Panc1 (cell line): ENCODE measurements at regions not wholly inside any gene's neighbourhood (a gene's known extent, or its start where the extent isn't known, plus 50 kb on each side); places are given as distances from the start of the nearest gene placed in this dataset.

Experiments used
- CTCF ChIP-seq: fragments of 450-650 bp; IDR thresholded peaks from 2 replicates; pipeline ENCODE4 v1.5.1; 2017; ENCODE audit warnings: mild to moderate bottlenecking
- POLR2AphosphoS5 ChIP-seq: IDR thresholded peaks from 2 replicates; pipeline ENCODE4 v1.6.1; 2012; ENCODE audit warnings: mild to moderate bottlenecking, low read depth, low read length, moderate library complexity

GRCh38 chr3:61505197-61505596 is 56.2 kb upstream of the PTPRG start:
- TF ChIP-seq CTCF, result no peak
- no peak for TF ChIP-seq POLR2AphosphoS5
